BE2C (cell line): ENCODE measurements at regions not wholly inside any gene's neighbourhood (a gene's known extent, or its start where the extent isn't known, plus 50 kb on each side); places are given as distances from the start of the nearest gene placed in this dataset.
A peak's percentile ranks its signal among the peaks of the same experiment; 100 is the strongest.
"Not testable (repeated sequence)": the region's sequence is repeated elsewhere in the genome, so short reads cannot be mapped to it uniquely, and the experiment has no call there.

Experiments used
- DNase-seq: peaks from one replicate; pipeline ENCODE4 v3.0.0-alpha.2; 2020
- H3K27me3 ChIP-seq: fragments of 250-450 bp; sonication (Bioruptor Pico); 2 replicates; pipeline ENCODE4 v1.5.1; 2020; ENCODE audit warnings: mild to moderate bottlenecking
- H3K36me3 ChIP-seq: fragments of 250-450 bp; sonication (Bioruptor Pico); 2 replicates; pipeline ENCODE4 v1.5.1; 2020; ENCODE audit warnings: mild to moderate bottlenecking
- H3K4me1 ChIP-seq: fragments of 250-450 bp; sonication (Bioruptor Pico); 2 replicates; pipeline ENCODE4 v1.5.1; 2020
- H3K4me3 ChIP-seq: 2 replicates; pipeline ENCODE4 v1.5.1; 2011; ENCODE audit warnings: low read depth, low read length
- H3K9me3 ChIP-seq: fragments of 250-450 bp; sonication (Bioruptor Pico); 2 replicates; pipeline ENCODE4 v1.5.1; 2020
- CTCF ChIP-seq: IDR thresholded peaks from 2 replicates; pipeline ENCODE4 v1.5.1; 2012; ENCODE audit warnings: mild to moderate bottlenecking, low read depth, low read length

DNA sequence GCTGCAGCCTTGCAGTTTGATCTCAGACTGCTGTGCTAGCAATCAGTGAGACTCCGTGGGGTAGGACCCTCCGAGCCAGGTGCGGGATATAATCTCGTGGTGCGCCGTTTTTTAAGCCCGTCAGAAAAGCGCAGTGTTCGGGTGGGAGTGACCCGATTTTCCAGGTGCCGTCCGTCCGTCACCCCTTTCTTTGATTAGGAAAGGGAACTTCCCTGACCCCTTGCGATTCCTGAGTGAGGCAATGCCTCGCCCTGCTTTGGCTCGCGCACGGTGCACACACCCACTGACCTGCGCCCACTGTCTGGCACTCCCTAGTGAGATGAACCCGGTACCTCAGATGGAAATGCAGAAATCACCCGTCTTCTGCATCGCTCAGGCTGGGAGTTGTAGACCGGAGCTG, 203.2 kb downstream of the SNCAIP start:
- not testable (repeated sequence) for H3K4me3 ChIP-seq, DNase-seq, H3K36me3 ChIP-seq, H3K27me3 ChIP-seq, H3K4me1 ChIP-seq, H3K9me3 ChIP-seq

- no peaks in the 10 kb centered on the region for H3K36me3 ChIP-seq
- DNase-seq, result peak; percentile 46
- peak; percentile 82 for TF ChIP-seq CTCF
- H3K4me3 ChIP-seq, result no peak overlapping the region
- H3K27me3 ChIP-seq, result no peaks in the 10 kb centered on the region
- H3K4me1 ChIP-seq, result no peaks in the 10 kb centered on the region
- H3K9me3 ChIP-seq, result no peaks in the 10 kb centered on the region
These were observed 203.8 kb downstream of the SNCAIP start for GRCh38 chr5:122515709-122516431.

DNA sequence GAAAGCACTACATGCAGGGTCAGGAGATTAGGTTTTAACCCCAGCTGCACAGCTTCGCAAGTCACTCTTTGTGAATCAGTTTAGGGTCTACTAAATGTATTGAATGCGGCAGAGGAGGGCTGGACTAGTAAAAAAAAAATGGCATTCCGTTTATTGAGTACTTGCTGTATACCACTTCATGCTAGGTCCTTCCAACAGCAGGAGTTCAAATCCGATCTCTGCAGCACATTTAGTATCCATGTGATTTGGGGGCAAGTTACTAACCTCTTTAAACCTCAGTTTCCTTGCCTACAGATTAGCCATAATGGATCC, 204.4 kb downstream of the SNCAIP start:
- Histone ChIP-seq H3K27me3 (no peaks in the 10 kb centered on the region), H3K9me3 (no peaks in the 10 kb centered on the region), H3K4me1 (no peaks in the 10 kb centered on the region), H3K36me3 (no peaks in the 10 kb centered on the region), H3K4me3 (no peak overlapping the region)
- TF ChIP-seq CTCF, result no peak
- no peak for DNase-seq

GRCh38 chr5:122517091-122517490, 205.1 kb downstream of the SNCAIP start:
- Histone ChIP-seq H3K9me3 (no peaks in the 10 kb centered on the region), H3K4me3 (no peak overlapping the region), H3K27me3 (no peaks in the 10 kb centered on the region), H3K36me3 (no peaks in the 10 kb centered on the region), H3K4me1 (no peaks in the 10 kb centered on the region)
- TF ChIP-seq CTCF, result no peak
- no peak for DNase-seq

DNA sequence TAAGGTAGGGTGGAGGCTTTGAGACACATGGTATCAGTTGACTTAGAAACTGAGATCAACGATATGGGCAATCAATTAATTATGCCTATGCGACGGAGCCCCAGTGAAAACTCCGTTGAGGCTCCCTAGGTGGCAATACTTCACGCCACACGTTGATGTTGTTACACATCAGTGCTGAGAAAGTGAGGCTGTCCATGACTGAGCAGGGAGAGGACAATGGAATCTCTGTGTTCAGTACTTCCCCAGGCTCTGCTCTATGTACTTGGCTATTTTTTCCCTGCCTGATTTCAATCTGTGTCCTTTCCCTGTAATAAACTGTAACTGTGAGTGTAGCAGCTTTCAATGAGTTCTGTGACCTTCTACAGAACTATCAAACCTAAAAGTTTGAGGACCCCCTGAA, 211.7 kb downstream of the SNCAIP start:
- DNase-seq, result no peak
- Histone ChIP-seq H3K36me3 (no peaks in the 10 kb centered on the region), H3K4me3 (no peak overlapping the region), H3K27me3 (no peaks in the 10 kb centered on the region; the same call in 1 of the 2 replicates), H3K9me3 (no peaks in the 10 kb centered on the region), H3K4me1 (no peaks in the 10 kb centered on the region)
- no peak for TF ChIP-seq CTCF

GRCh38 chr5:122527547-122527946, 215.5 kb downstream of the SNCAIP start:
- DNase-seq, result no peak
- peaks cover 8% of the 10 kb centered on the region for H3K27me3 ChIP-seq
- no peaks in the 10 kb centered on the region for H3K36me3 ChIP-seq
- no peak for TF ChIP-seq CTCF
- H3K4me1 ChIP-seq, result no peaks in the 10 kb centered on the region
- no peaks in the 10 kb centered on the region for H3K9me3 ChIP-seq
- H3K4me3 ChIP-seq, result no peak overlapping the region

DNA sequence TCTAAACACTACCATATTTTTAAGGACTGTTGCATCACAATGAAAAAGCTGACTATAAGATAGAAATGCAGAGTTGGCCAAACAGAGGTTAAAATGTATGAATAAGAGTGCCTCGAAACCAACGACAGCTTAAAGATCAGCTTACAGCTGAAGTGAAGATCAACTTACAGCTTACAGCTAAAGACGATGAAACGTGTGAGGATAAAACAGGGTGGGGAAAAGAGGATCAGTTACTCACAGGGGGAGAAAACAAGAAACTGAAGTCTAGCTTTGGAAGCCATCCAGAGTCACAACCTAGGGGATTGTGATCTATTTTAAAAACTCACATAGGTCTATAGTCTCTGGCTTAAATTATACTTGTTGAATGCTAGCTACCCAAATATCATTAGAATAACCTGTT, 220.0 kb downstream of the SNCAIP start:
- Histone ChIP-seq H3K9me3 (no peaks in the 10 kb centered on the region), H3K4me3 (no peak overlapping the region), H3K4me1 (no peaks in the 10 kb centered on the region), H3K36me3 (no peaks in the 10 kb centered on the region), H3K27me3 (peaks cover 8% of the 10 kb centered on the region)
- TF ChIP-seq CTCF, result no peak
- DNase-seq, result no peak
